C4-2B (cell line): ENCODE measurements at regions not wholly inside any gene's neighbourhood (a gene's known extent, or its start where the extent isn't known, plus 50 kb on each side); places are given as distances from the start of the nearest gene placed in this dataset.

Experiments
- H3K27ac ChIP-seq: fragments of 450-650 bp; 2 replicates; pipeline ENCODE4 v1.5.1; 2017
- CTCF ChIP-seq: fragments of 450-650 bp; conservative IDR thresholded peaks from 2 replicates; pipeline ENCODE4 v1.5.1; 2017; ENCODE audit warnings: mild to moderate bottlenecking
- ZFX ChIP-seq: fragments of 450-650 bp; IDR thresholded peaks from 2 replicates; pipeline ENCODE4 v1.6.1; 2017

- H3K27ac ChIP-seq, result no peak overlapping the region
- TF ChIP-seq ZFX, result no peak
- no peak for TF ChIP-seq CTCF
Observed at GRCh38 chr6:156337801-156338200, 439.4 kb upstream of the ARID1B start.

- TF ChIP-seq ZFX (no peak), CTCF (no peak)
- H3K27ac ChIP-seq, result no peak overlapping the region
Observed at GRCh38 chr6:156336733-156337132, 440.4 kb upstream of the ARID1B start.

- no peak for TF ChIP-seq CTCF
- no peak for TF ChIP-seq ZFX
- H3K27ac ChIP-seq, result no peak overlapping the region
Observed at GRCh38 chr6:156336089-156336488, 441.1 kb upstream of the ARID1B start.

GRCh38 chr6:156334966-156335365 lies 442.2 kb upstream of the ARID1B start:
- TF ChIP-seq ZFX (no peak), CTCF (no peak)
- no peak overlapping the region for H3K27ac ChIP-seq

GRCh38 chr6:156319707-156320106 lies 457.5 kb upstream of the ARID1B start:
- no peak for TF ChIP-seq CTCF
- TF ChIP-seq ZFX, result no peak
- H3K27ac ChIP-seq, result no peak overlapping the region

- TF ChIP-seq CTCF (no peak), ZFX (no peak)
- no peak overlapping the region for H3K27ac ChIP-seq
Observed at GRCh38 chr6:156316583-156317125, 460.5 kb upstream of the ARID1B start.

- TF ChIP-seq CTCF (no peak), ZFX (no peak)
- H3K27ac ChIP-seq, result no peak overlapping the region
Observed at GRCh38 chr6:156315146-156315545, 462.0 kb upstream of the ARID1B start.
